ENCODE measurements at regions not wholly inside any gene's neighbourhood (a gene's known extent, or its start where the extent isn't known, plus 50 kb on each side); places are given as distances from the start of the nearest gene placed in this dataset.

DNA sequence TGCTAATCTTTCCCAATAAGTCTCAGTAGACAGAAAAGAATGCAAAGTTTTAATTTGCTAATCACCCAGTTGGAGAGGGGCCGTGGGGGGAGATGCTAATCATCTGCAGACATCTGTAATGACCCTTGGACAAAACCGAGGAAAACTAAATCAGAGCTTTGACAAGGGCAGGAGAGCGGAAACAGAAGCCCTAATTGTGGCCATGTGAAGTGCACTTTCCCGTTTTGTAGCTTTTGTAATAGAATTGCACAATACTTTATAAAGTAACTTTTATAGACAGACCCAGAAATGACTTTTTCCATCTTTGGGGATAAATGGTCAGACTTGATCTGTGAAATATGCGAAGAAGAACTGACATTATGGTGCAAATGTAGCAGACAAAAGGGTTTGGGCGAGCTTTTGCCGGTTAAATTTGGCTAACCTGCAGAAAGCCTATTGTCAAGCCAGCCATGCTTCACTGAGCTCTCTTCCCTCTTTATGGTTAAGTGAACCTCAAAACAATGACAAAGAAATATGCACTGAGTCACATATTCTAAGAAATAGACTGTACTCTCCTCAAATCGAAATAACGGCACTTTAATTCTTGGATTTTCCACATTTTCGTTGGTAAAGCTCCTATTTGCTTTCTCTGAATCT lies 980.1 kb upstream of the POU3F3 start:
- intact Hi-C loops (cut with DNase I): no loop called here
- no peaks in the 10 kb centered on the region for H3K9me3 ChIP-seq
- H3K4me3 ChIP-seq: no peak overlapping the region
- no peak overlapping the region for H3K27ac ChIP-seq
- no peak for ATAC-seq
- DNase-seq: no peak
- H3K27me3 ChIP-seq (ENCODE audit: low read depth): no peaks in the 10 kb centered on the region
- TF ChIP-seq, protein P1, sequence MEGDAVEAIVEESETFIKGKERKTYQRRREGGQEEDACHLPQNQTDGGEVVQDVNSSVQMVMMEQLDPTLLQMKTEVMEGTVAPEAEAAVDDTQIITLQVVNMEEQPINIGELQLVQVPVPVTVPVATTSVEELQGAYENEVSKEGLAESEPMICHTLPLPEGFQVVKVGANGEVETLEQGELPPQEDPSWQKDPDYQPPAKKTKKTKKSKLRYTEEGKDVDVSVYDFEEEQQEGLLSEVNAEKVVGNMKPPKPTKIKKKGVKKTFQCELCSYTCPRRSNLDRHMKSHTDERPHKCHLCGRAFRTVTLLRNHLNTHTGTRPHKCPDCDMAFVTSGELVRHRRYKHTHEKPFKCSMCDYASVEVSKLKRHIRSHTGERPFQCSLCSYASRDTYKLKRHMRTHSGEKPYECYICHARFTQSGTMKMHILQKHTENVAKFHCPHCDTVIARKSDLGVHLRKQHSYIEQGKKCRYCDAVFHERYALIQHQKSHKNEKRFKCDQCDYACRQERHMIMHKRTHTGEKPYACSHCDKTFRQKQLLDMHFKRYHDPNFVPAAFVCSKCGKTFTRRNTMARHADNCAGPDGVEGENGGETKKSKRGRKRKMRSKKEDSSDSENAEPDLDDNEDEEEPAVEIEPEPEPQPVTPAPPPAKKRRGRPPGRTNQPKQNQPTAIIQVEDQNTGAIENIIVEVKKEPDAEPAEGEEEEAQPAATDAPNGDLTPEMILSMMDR (IDR thresholded peaks at IDR 0.05): no peak
- H3K4me1 ChIP-seq: no peaks in the 10 kb centered on the region
- H3K36me3 ChIP-seq: no peaks in the 10 kb centered on the region

DNA sequence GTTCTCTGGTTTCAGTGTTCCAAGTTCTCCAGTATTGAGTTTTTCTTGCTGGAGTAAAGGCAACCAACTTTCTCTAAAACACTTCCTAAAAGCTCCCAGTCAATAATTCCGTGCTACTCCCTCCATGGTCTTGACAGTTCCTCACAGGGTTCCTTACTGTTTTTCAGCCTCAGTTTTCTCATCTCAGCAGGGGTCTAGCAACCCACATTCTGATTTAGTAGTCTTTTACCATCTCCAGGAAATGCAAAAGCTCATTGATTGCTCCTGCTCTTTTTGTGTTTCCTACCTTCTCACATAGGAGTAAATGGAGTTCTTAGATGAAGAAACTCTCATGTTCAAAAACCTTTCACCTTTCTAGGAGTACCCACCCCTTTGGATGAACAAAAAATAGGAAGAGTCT lies 978.8 kb upstream of the POU3F3 start:
- H3K27ac ChIP-seq: no peak overlapping the region
- no peaks in the 10 kb centered on the region for H3K36me3 ChIP-seq
- H3K27me3 ChIP-seq (ENCODE audit: low read depth): no peaks in the 10 kb centered on the region
- ATAC-seq (no peak), DNase-seq (no peak)
- TF ChIP-seq, protein P1 (IDR thresholded peaks at IDR 0.05): no peak
- no peak overlapping the region for H3K4me3 ChIP-seq
- no peaks in the 10 kb centered on the region for H3K4me1 ChIP-seq
- intact Hi-C loops (cut with DNase I): no loop called here
- no peaks in the 10 kb centered on the region for H3K9me3 ChIP-seq

DNA sequence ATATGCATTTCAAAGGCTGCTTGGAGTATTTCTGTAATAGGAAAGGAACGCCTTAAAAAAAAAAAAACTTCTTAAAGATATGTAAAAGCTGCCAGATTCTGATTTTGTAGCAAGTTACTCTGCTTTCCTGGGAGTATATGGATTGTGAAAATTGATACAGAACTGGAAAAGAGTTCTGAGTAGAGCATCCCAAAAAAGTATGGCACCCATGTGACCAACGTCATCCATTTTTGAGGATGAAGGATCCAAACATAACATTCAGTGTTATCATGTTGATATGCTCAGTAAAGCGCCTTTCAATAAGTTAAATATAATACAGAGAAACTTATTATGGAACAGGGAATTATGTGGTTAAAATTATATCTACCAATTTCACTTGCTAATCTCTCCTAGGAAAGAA lies 978.4 kb upstream of the POU3F3 start:
- Histone ChIP-seq H3K27ac (no peak overlapping the region), H3K9me3 (no peaks in the 10 kb centered on the region), H3K4me1 (no peaks in the 10 kb centered on the region), H3K27me3 (ENCODE audit: low read depth) (no peaks in the 10 kb centered on the region), H3K4me3 (no peak overlapping the region), H3K36me3 (no peaks in the 10 kb centered on the region)
- TF ChIP-seq, protein P1 (IDR thresholded peaks at IDR 0.05): no peak
- DNase-seq (no peak), ATAC-seq (no peak)
- intact Hi-C loops (cut with DNase I): no loop called here

DNA sequence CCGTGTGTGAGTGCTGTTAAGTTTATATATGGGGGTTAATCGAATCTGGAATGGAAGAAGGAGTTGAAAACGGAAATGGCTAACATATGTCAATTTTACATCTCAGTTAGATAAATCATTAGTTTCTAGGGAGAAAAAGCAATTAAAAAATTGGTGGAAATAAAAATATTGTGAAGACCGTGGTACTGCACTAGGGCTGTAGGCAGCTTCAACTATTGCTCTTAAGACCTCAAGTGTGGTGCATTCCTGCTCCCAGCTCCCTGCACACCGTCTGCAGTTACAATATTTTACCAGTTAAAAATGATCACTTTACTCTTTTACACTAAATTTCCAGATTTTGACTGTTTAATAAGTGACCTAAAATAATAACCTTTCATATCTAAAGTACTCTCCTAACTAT lies 977.3 kb upstream of the POU3F3 start:
- TF ChIP-seq, protein P1 (IDR thresholded peaks at IDR 0.05): no peak
- no peaks in the 10 kb centered on the region for H3K36me3 ChIP-seq
- no peaks in the 10 kb centered on the region for H3K9me3 ChIP-seq
- intact Hi-C loops (cut with DNase I): no loop called here
- no peaks in the 10 kb centered on the region for H3K4me1 ChIP-seq
- ATAC-seq: no peak
- DNase-seq: no peak
- H3K27ac ChIP-seq: no peak overlapping the region
- H3K4me3 ChIP-seq: no peak overlapping the region
- H3K27me3 ChIP-seq (ENCODE audit: low read depth): no peaks in the 10 kb centered on the region

DNA sequence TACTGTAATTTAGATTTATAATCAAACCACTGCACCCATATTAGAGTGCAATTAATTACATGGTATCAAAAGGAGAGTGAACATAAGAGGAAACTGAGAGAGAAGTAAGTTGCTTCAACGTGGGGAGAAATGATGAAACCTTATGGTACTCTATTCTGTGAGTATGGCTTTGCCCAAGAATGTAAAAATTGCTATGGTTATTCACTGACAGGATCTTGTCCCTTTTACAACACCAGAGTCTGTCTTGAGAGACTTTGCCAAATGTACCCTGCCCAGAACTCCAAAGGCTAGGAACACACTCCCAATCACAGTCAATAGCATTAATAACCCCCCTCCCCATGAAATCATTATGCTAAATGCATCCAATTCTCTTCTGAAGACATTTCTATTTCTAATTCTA lies 974.8 kb upstream of the POU3F3 start:
- Histone ChIP-seq H3K4me3 (no peak overlapping the region), H3K27ac (no peak overlapping the region), H3K9me3 (no peaks in the 10 kb centered on the region), H3K27me3 (ENCODE audit: low read depth) (no peaks in the 10 kb centered on the region), H3K4me1 (no peaks in the 10 kb centered on the region), H3K36me3 (no peaks in the 10 kb centered on the region)
- DNase-seq (no peak), ATAC-seq (no peak)
- intact Hi-C loops (cut with DNase I): no loop called here
- TF ChIP-seq, protein P1 (IDR thresholded peaks at IDR 0.05): no peak
